Karpas-422 (cell line): ENCODE measurements at regions not wholly inside any gene's neighbourhood (a gene's known extent, or its start where the extent isn't known, plus 50 kb on each side); places are given as distances from the start of the nearest gene placed in this dataset.

Source experiments
- DNase-seq: peaks from one replicate; pipeline ENCODE4 v3.0.0-alpha.2; 2015
- H2AFZ ChIP-seq: fragments of 200-600 bp; sonication (generic); 2 replicates; pipeline ENCODE4 v1.6.1; 2014; ENCODE audit warnings: antibody characterized with exemption, low read length, mixed read lengths
- H3K27ac ChIP-seq: fragments of 200-600 bp; sonication (generic); 2 replicates; pipeline ENCODE4 v1.5.1; 2014; ENCODE audit warnings: mild to moderate bottlenecking, low read length, moderate library complexity
- H3K27me3 ChIP-seq: fragments of 200-600 bp; sonication (generic); 2 replicates; pipeline ENCODE4 v1.6.1; 2014; ENCODE audit warnings: low read length, mixed read lengths
- H3K36me3 ChIP-seq: fragments of 200-600 bp; sonication (generic); 2 replicates; pipeline ENCODE4 v1.6.1; 2014; ENCODE audit warnings: low read length, mixed read lengths; ENCODE audit not compliant: insufficient read depth
- H3K4me1 ChIP-seq: fragments of 200-600 bp; sonication (generic); 2 replicates; pipeline ENCODE4 v1.6.1; 2014; ENCODE audit warnings: mild to moderate bottlenecking, low read length, mixed read lengths
- H3K4me2 ChIP-seq: fragments of 200-600 bp; sonication (generic); 2 replicates; pipeline ENCODE4 v1.6.1; 2014; ENCODE audit warnings: low read length, low read depth, mild to moderate bottlenecking; ENCODE audit not compliant: poor library complexity, severe bottlenecking
- H3K4me3 ChIP-seq: fragments of 200-600 bp; sonication (generic); 2 replicates; pipeline ENCODE4 v1.5.1; 2014; ENCODE audit warnings: mild to moderate bottlenecking, antibody characterized with exemption, low read length, mixed read lengths
- H3K79me2 ChIP-seq: fragments of 200-600 bp; sonication (generic); 2 replicates; pipeline ENCODE4 v1.6.1; 2014; ENCODE audit warnings: mild to moderate bottlenecking, low read length, mixed read lengths
- H3K9ac ChIP-seq: fragments of 200-600 bp; sonication (generic); 2 replicates; pipeline ENCODE4 v1.6.0; 2014; ENCODE audit warnings: low read length
- H3K9me2 ChIP-seq: fragments of 200-600 bp; sonication (generic), shearing (Covaris generic); replicated peaks from 2 replicates; pipeline ENCODE4 v1.6.0; 2014; ENCODE audit warnings: mild to moderate bottlenecking, low read length, moderate library complexity; ENCODE audit not compliant: insufficient read depth
- H3K9me3 ChIP-seq: fragments of 300-700, 200-600 bp; sonication (generic); 2 replicates; pipeline ENCODE4 v1.6.1; 2014; ENCODE audit warnings: low read length, mixed read lengths
- H4K20me1 ChIP-seq: fragments of 200-600 bp; sonication (generic); 2 replicates; pipeline ENCODE4 v1.6.1; 2014; ENCODE audit warnings: mild to moderate bottlenecking, antibody characterized with exemption, low read length, low read depth; ENCODE audit not compliant: insufficient read depth

DNA sequence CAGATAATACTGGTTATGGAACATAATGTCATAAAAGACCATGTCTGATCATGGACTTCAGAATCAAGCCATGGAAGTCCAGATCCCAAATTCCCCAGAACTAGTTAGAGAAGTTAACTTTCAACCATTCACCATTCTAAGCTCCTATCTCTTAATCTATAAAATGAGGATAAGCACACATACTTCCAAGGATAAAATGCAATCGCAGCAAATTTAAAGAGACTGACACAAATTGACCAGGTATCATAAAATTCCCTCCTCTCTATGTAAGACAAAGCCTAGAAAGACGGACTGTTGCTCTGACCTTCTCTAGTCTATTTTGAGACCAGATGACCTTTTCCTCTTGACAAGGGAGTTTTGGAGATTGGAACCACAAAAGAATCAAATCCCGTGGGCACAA is 426.7 kb downstream of the PLPP3 start:
- no peak overlapping the region for H3K4me2 ChIP-seq
- DNase-seq, result no peak
- H3K9ac ChIP-seq, result no peak overlapping the region
- no peaks in the 10 kb centered on the region for H3K27me3 ChIP-seq
- no peaks in the 10 kb centered on the region for H3K9me3 ChIP-seq
- H2AFZ ChIP-seq, result no peak overlapping the region
- H3K36me3 ChIP-seq, result no peaks in the 10 kb centered on the region
- H3K9me2 ChIP-seq, result no peaks in the 10 kb centered on the region
- no peak overlapping the region for H3K4me3 ChIP-seq
- H3K4me1 ChIP-seq, result no peaks in the 10 kb centered on the region
- no peak overlapping the region for H3K27ac ChIP-seq
- H3K79me2 ChIP-seq, result no peaks in the 10 kb centered on the region
- H4K20me1 ChIP-seq, result no peaks in the 10 kb centered on the region

DNA sequence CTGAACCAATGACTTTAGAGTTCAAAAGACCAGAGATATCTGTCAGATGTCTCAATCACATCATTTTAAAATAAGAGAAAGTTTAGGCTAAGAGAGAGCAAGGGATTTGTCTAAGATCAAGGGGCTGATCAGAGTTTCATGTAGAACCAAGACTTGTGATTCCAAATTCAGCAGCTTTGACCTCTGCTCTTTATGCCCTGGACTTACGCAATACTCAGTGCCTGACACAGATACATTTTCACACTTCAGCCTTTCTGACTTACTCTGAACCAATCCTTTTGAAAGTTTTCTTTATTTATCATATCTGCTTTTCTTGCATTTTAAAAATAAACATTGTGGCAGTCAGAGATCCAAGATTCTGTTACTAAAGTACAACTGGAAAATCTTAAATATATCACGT is 428.0 kb downstream of the PLPP3 start:
- Histone ChIP-seq H3K27me3 (no peaks in the 10 kb centered on the region), H3K9ac (no peak overlapping the region), H3K27ac (no peak overlapping the region), H3K79me2 (no peaks in the 10 kb centered on the region), H3K9me3 (no peaks in the 10 kb centered on the region), H4K20me1 (no peaks in the 10 kb centered on the region), H3K9me2 (no peaks in the 10 kb centered on the region), H3K4me3 (no peak overlapping the region), H3K36me3 (no peaks in the 10 kb centered on the region), H2AFZ (no peak overlapping the region), H3K4me2 (no peak overlapping the region), H3K4me1 (no peaks in the 10 kb centered on the region)
- no peak for DNase-seq

DNA sequence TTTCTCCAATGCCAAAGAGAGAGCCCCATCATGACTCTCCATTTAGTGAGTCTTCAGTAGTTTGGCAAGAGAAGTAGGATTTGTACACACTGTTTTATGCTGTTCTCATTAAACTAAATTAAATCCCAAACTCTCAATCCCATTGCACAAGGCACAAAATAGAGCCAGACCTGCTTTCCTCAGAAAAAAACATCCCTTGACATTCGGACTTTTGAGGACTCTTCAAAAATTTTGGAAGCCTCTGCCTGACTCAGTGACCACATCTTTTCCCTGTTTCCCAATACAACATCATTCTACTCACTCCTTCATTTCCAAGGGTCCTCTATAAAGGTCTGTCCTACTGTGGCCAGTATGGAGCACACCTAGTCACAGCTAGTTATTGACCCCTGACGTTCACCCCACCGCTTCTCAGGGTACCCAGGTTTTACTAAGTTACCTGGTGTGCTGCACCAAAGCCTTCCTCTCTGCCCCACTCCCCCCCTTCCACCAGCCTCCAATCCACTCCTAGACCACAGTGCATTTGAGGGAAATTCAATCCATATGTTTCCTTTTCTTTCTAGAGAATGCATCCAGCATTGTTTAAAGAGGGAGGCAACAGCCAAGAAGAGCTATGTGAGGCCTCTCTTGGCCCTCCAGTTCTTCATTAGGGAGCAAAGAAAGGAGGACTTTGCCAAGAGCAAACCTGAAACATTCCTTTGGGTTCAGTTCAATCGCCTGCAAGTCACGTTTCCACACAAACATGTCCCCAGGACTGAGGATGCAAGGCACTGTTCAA is 428.7 kb downstream of the PLPP3 start:
- H3K36me3 ChIP-seq, result no peaks in the 10 kb centered on the region
- no peak overlapping the region for H3K9ac ChIP-seq
- H3K9me3 ChIP-seq, result no peaks in the 10 kb centered on the region
- H3K4me3 ChIP-seq, result no peak overlapping the region
- no peaks in the 10 kb centered on the region for H3K27me3 ChIP-seq
- H3K79me2 ChIP-seq, result no peaks in the 10 kb centered on the region
- no peak overlapping the region for H2AFZ ChIP-seq
- H3K4me2 ChIP-seq, result no peak overlapping the region
- no peaks in the 10 kb centered on the region for H4K20me1 ChIP-seq
- no peaks in the 10 kb centered on the region for H3K4me1 ChIP-seq
- H3K9me2 ChIP-seq, result no peaks in the 10 kb centered on the region
- no peak overlapping the region for H3K27ac ChIP-seq
- DNase-seq, result no peak

DNA sequence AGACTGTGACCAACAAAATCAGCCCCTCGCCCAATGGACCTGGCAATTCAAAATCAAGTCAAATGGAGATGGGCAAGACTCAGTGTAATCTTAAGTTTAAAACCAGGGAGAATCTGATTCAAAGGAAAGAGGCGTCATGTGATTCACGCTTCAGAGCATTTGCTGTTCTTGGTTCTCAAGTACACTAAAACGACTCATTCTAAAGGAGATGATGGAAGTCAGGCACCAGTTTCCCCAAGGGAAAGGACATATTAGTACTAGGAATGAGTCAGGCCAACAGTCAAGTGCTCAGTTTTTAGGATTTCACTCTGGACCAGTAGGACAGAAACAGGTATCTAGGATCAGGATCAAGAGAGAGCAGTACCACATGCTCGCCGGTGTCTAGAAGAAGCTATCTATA is 429.6 kb downstream of the PLPP3 start:
- H3K27ac ChIP-seq, result no peak overlapping the region
- H3K9me3 ChIP-seq, result no peaks in the 10 kb centered on the region
- no peak overlapping the region for H2AFZ ChIP-seq
- no peaks in the 10 kb centered on the region for H4K20me1 ChIP-seq
- no peaks in the 10 kb centered on the region for H3K9me2 ChIP-seq
- H3K36me3 ChIP-seq, result no peaks in the 10 kb centered on the region
- no peaks in the 10 kb centered on the region for H3K79me2 ChIP-seq
- no peak for DNase-seq
- H3K4me2 ChIP-seq, result no peak overlapping the region
- no peaks in the 10 kb centered on the region for H3K4me1 ChIP-seq
- H3K9ac ChIP-seq, result no peak overlapping the region
- H3K4me3 ChIP-seq, result no peak overlapping the region
- H3K27me3 ChIP-seq, result no peaks in the 10 kb centered on the region

DNA sequence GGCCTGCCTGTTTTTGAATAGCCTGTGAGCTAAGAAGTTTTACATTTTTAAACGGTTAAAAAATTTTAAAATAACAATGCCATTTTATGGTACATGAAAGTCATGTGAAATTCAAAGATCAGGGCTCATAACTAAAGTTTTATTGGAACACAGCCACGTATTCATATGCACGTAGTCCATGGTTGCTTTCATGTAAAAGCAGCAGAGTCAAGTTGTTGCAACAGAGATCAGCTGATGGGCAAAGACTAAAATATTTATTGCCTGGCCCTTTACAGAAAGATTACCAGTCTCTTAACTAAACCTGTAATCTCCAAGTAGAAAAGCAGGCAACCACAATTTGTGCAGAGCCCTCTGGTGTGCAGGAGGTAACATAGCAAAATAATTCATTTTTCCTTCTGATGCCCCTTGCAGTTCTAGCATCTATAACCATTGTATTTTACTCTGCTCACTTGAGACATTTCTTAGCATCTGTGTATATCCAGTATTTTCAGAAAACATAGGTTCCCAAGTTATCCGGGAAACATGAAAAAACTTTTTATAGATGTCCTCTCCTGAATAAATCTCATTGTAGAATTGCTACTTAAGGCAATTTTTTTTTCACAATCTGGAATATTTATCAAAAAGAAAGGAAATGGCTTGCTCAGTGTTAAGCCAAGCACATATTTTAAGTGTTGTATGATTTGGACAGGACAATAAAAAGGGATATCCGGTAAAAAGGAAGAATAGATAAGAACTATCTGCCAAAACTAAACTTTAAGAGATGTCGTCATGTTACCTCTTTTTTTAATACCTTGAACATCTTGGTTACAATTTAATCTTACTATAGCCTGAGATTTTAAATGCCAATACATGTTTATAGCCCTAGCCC is 430.8 kb downstream of the PLPP3 start:
- no peaks in the 10 kb centered on the region for H3K9me3 ChIP-seq
- H3K4me2 ChIP-seq, result no peak overlapping the region
- H4K20me1 ChIP-seq, result no peaks in the 10 kb centered on the region
- no peaks in the 10 kb centered on the region for H3K4me1 ChIP-seq
- DNase-seq, result peak; percentile 55
- no peaks in the 10 kb centered on the region for H3K27me3 ChIP-seq
- no peak overlapping the region for H2AFZ ChIP-seq
- no peak overlapping the region for H3K9ac ChIP-seq
- H3K9me2 ChIP-seq, result no peaks in the 10 kb centered on the region
- H3K4me3 ChIP-seq, result no peak overlapping the region
- H3K79me2 ChIP-seq, result no peaks in the 10 kb centered on the region
- H3K27ac ChIP-seq, result no peak overlapping the region
- H3K36me3 ChIP-seq, result no peaks in the 10 kb centered on the region

DNA sequence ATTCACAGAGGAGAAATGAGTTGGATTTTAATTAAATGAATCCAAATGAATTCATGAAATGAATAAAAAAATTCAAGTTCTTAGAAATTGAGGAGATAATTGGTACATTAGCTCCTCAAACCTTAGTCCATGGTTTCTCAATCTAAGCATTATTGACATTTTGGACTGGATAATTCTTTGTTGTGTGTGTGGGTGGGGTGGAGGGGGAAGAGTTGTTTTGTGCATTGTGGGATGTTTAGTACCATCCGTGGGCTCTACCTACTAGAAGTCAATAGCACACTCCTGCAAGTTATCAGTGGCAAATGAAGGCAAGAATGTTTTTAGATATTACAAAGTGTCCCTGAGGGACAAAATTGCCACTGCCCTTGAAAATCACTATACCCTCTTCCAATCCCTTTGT is 431.9 kb downstream of the PLPP3 start:
- Histone ChIP-seq H3K27me3 (no peaks in the 10 kb centered on the region), H3K36me3 (no peaks in the 10 kb centered on the region), H3K27ac (no peak overlapping the region), H4K20me1 (no peaks in the 10 kb centered on the region), H2AFZ (no peak overlapping the region), H3K4me1 (no peaks in the 10 kb centered on the region), H3K4me3 (no peak overlapping the region), H3K9ac (no peak overlapping the region), H3K9me2 (no peaks in the 10 kb centered on the region), H3K9me3 (no peaks in the 10 kb centered on the region), H3K79me2 (no peaks in the 10 kb centered on the region), H3K4me2 (no peak overlapping the region)
- no peak for DNase-seq

DNA sequence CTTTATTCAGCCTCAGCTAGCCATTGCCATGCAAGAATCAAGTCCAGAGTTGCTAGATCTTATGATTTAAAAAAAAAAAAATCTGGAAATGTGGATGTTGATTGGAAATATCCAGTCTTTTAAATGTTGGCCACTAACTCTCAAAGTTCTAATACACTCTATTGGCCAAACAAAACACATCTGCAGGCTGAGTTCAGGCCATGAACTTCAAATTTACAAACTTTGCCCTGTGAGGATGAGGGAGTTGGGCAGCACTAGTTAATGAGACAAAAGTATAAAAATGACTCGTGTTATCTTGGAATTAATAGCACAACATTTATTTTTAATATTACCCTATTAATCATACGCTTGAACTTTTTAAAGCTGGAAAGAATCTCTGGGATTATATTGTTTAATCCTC is 432.3 kb downstream of the PLPP3 start:
- Histone ChIP-seq H3K79me2 (no peaks in the 10 kb centered on the region), H3K9me2 (no peaks in the 10 kb centered on the region), H3K4me3 (no peak overlapping the region), H3K4me1 (no peaks in the 10 kb centered on the region), H2AFZ (no peak overlapping the region), H3K4me2 (no peak overlapping the region), H3K9ac (no peak overlapping the region), H3K27ac (no peak overlapping the region), H3K36me3 (no peaks in the 10 kb centered on the region), H3K27me3 (no peaks in the 10 kb centered on the region), H4K20me1 (no peaks in the 10 kb centered on the region), H3K9me3 (no peaks in the 10 kb centered on the region)
- DNase-seq, result no peak

DNA sequence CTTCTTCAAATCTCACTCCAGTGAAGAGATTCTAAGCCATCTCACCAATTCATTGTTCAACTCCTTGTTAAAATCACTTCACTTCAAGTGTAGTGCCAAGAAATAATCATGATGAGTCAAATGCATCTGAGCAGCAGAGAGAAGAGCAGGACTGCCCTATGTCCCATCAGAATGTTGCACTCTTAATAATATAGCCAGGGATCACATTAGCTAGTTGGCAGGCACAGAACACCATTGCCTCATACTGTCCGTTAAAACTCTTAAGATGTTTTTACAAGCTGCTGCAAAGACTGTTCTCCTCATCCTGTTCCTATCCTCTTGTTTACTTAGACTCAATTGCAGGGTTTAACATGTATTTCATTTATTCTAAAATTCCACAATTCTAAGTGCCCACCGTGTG is 432.9 kb downstream of the PLPP3 start:
- Histone ChIP-seq H3K27ac (no peak overlapping the region), H3K4me2 (no peak overlapping the region), H3K9me2 (no peaks in the 10 kb centered on the region), H3K9ac (no peak overlapping the region), H3K27me3 (no peaks in the 10 kb centered on the region), H2AFZ (no peak overlapping the region), H3K4me3 (no peak overlapping the region), H3K9me3 (no peaks in the 10 kb centered on the region), H4K20me1 (no peaks in the 10 kb centered on the region), H3K36me3 (no peaks in the 10 kb centered on the region), H3K4me1 (no peaks in the 10 kb centered on the region), H3K79me2 (no peaks in the 10 kb centered on the region)
- no peak for DNase-seq
